ENCODE measurements at regions not wholly inside any gene's neighbourhood (a gene's known extent, or its start where the extent isn't known, plus 50 kb on each side); places are given as distances from the start of the nearest gene placed in this dataset.

DNA sequence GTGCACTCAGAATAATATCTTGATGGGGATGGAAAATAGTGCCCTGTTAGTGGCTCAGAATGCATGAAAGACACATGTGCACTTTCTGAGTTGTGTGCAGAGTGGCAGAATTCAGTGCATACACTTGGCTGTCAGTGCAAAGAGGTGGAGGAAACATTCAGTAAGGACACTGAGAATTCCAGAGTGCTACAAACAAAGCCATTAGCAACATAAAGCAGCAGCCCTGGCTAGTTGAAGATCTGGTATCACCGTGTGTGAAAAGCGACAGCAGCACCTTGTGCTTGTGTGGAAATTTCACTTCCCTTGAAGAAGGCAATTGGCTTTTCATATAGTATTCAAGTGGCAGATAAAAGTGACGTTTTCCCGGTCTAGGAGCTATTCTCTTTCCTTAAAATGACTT is 810.4 kb downstream of the TRIML1 start:
- no peak for TF ChIP-seq SIN3A (IDR thresholded peaks at IDR 0.05; ENCODE audit: borderline replicate concordance, insufficient read depth, low read length)
- TF ChIP-seq, protein P1, sequence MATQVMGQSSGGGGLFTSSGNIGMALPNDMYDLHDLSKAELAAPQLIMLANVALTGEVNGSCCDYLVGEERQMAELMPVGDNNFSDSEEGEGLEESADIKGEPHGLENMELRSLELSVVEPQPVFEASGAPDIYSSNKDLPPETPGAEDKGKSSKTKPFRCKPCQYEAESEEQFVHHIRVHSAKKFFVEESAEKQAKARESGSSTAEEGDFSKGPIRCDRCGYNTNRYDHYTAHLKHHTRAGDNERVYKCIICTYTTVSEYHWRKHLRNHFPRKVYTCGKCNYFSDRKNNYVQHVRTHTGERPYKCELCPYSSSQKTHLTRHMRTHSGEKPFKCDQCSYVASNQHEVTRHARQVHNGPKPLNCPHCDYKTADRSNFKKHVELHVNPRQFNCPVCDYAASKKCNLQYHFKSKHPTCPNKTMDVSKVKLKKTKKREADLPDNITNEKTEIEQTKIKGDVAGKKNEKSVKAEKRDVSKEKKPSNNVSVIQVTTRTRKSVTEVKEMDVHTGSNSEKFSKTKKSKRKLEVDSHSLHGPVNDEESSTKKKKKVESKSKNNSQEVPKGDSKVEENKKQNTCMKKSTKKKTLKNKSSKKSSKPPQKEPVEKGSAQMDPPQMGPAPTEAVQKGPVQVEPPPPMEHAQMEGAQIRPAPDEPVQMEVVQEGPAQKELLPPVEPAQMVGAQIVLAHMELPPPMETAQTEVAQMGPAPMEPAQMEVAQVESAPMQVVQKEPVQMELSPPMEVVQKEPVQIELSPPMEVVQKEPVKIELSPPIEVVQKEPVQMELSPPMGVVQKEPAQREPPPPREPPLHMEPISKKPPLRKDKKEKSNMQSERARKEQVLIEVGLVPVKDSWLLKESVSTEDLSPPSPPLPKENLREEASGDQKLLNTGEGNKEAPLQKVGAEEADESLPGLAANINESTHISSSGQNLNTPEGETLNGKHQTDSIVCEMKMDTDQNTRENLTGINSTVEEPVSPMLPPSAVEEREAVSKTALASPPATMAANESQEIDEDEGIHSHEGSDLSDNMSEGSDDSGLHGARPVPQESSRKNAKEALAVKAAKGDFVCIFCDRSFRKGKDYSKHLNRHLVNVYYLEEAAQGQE (IDR thresholded peaks at IDR 0.05; ENCODE audit: insufficient read depth in 1 of 2, low read depth in 2 of 2, low read length in 2 of 2) = no peak
- TF ChIP-seq POLR2AphosphoS5 (IDR thresholded peaks at IDR 0.05; ENCODE audit: low read depth, low read length) = no peak
